Heart left ventricle (tissue), 16 donors: ENCODE measurements at regions not wholly inside any gene's neighbourhood (a gene's known extent, or its start where the extent isn't known, plus 50 kb on each side); places are given as distances from the start of the nearest gene placed in this dataset.
A peak's percentile ranks its signal among the peaks of the same experiment; 100 is the strongest.

ENCODE experiments used
- ATAC-seq, 4 donors: fragments of 200-7000 bp; cut with Tn5 transposase; one replicate each; pipeline ENCODE4 v1.9.1; 2020 to 2022; ENCODE audit warnings: moderate library complexity in 4 of 4, mild to moderate bottlenecking in 3 of 4, moderate number of reproducible peaks in 1 of 4
- DNase-seq, 5 donors: peaks; one replicate each; pipeline ENCODE4 v3.0.0-alpha.2; 2020
- H3K27ac ChIP-seq, 12 donors: fragments of 200-600 bp; sonication (generic) in 4 of 12; one replicate each; pipeline versions ENCODE4 v1.5.0 to v1.8.0; 2016 to 2022; ENCODE audit warnings: mild to moderate bottlenecking in 2 of 12
- H3K27me3 ChIP-seq, 9 donors: fragments of 200-600 bp; sonication (generic) in 2 of 9; one replicate each; pipeline versions ENCODE4 v1.5.1 to v1.8.0; 2016 to 2022; ENCODE audit warnings: mild to moderate bottlenecking in 3 of 9
- H3K36me3 ChIP-seq, 9 donors: fragments of 200-600 bp; sonication (generic) in 2 of 9; one replicate each; pipeline versions ENCODE4 v1.5.0 to v1.8.0; 2018 to 2022; ENCODE audit warnings: mild to moderate bottlenecking in 2 of 9
- H3K4me1 ChIP-seq, 12 donors: fragments of 200-600 bp; sonication (generic) in 4 of 12; one replicate each; pipeline versions ENCODE4 v1.5.0 to v1.8.0; 2016 to 2022; ENCODE audit warnings: mild to moderate bottlenecking in 3 of 12
- H3K4me3 ChIP-seq, 12 donors: fragments of 200-600 bp; sonication (generic) in 4 of 12; one replicate each; pipeline versions ENCODE4 v1.5.0 to v1.8.0; 2017 to 2022; ENCODE audit warnings: mild to moderate bottlenecking in 9 of 12, moderate library complexity in 4 of 12
- H3K9me3 ChIP-seq, 12 donors: fragments of 200-600 bp; sonication (generic) in 4 of 12; one replicate each; pipeline versions ENCODE4 v1.5.0 to v1.8.0; 2016 to 2022; ENCODE audit warnings: mild to moderate bottlenecking in 1 of 12
- POLR2A ChIP-seq, 2 donors: fragments of 450-650 bp; IDR thresholded peaks; one replicate each; pipeline ENCODE4 v1.6.1; 2017; ENCODE audit warnings: antibody characterized with exemption in 2 of 2, mild to moderate bottlenecking in 2 of 2, moderate library complexity in 2 of 2
- WGBS, 4 donors: extraction: QIAGEN DNeasy Blood & Tissue Kit in 2 of 4; methylation state at CpG; one replicate each; pipeline versions ENCODE4 v1.1.5 to v1.1.7; 2013 to 2018; 5-methylcytosine and 5-hydroxymethylcytosine counted together
- intact Hi-C, 10 donors: fragments of 100-400 bp; cut with DNase I; formaldehyde crosslinking; loops; one replicate each; pipeline versions ENCODE4 v1.11.1 to v1.14.2; 2022
- TF ChIP-seq, protein P1 (sequence below), 12 donors: fragments of 200-600 bp; sonication (generic) in 4 of 12; IDR thresholded peaks; one replicate each; pipeline versions ENCODE4 v1.5.0 to v1.8.0; 2018 to 2022; ENCODE audit warnings: antibody characterized with exemption in 12 of 12, mild to moderate bottlenecking in 5 of 12
- donor health status: ischemic (EF 13 %, LVEDD 7.1; RV severe dilation, severe dysfunction).
- donor health status: healthy with polysubstance abuse.
- donor health status: DM: no; HTN: yes; CAD: no.
- donor health status: DM: no; HTN: no; CAD: no.
- donor health status: ischemic (EF 25% LVEDD 6.9; RV normal size, moderate dysfunction).
- donor health status: ischemic (EF 25% LVEDD 5.7; RV mildly dilated, moderate dysfunction).
- donor health status: healthy.
- donor health status: DM: yes; HTN: yes; CAD: no.
- donor health status: ischemic (EF 35%, LVEDD 5.7; RV mildly dilated, moderate dysfunction).
- donor health status: nonischemic (EF 11% LVEDD 7.7; RV severe dilation, severe dysfunction).
- donor health status: DM: yes; HTN: yes; CAD: no.
- donor health status: PGD.
- donor health status: ischemic (EF 29% LVEDD 5.4; RV normal size, mild dysfunction).
- donor health status: nonischemic (EF 23%, LVEDD 6.1; RV moderate dilation, normal function).

DNA sequence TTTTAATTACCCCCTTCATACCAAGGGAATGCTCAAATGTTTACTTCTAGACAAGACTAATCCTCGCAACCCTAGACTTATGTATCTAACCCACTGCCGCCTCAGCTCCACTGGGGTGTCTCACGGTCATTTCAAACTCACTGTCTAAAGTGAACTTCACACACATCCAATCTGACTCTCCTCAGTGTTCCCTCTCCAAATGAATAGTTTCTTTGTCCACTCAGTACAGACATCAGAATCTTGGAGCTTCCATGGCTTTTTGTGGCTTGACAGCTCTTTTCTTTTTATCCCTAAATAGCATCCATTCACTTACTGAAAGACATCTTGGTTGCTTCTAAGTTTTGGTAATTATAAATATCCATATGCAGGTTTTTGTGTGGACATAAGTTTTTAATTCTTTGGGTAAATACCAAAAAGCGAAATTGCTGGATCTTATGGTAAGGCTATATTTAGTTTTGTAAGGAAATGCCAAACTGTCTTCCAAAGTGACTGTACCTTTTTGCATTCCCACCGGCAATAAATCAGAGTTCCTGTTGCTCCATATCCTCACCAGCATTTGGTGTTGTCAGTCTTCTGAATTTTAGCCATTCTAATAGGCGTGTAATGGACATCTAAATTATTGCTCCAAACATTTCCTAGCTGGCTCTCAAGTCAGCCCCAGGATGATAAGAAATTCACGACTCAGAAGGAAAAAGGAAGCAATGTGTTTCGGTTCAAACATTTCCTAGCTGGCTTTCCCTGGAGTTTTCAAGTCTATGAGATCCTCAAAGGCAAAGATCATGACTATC is 73.1 kb downstream of the DNAAF9 start:
- peaks cover 0 to 94% (median 71%) of the 10 kb centered on the region in 9 donors for H3K36me3 ChIP-seq

DNA sequence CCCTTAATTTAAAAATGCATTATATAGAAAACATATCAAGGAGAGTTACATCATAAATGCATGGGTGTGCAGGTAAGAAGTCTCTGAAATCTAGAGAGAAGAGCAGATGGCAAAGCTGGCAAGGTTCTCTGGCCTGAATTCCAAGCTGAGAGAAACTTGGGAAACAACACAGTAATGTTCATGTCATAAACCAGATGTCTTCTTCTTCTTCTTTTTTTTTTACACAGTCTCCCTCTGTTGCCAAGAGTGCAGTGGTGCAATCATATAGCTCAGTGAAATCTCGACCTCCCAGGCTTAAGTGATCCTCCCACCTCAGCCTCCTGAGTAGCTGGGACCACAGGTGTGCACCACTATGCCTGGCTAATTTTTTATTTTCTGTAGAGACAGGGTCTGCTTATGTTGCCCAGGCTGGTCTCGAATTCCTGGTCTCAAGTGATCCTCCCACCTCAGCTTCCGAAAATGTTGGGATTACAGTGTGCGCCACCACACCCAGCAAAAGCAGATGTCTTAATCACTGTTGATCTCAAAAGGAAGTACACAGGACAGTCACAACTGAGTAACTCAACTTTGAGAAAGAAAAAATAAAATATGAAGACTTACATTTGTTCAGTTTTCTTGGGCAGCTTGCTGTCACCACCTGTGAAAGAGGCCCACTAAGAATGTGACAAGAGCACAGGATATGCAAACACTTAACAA is 77.3 kb downstream of the DNAAF9 start:
- no peaks in the 10 kb centered on the region for H3K27me3 ChIP-seq
- H3K36me3 ChIP-seq, result peaks cover 0 to 93% (median 81%) of the 10 kb centered on the region in 9 donors
- H3K4me3 ChIP-seq, result no peak overlapping the region
- no peak for ATAC-seq
- no peak for DNase-seq
- peaks cover 0 to 19% (median 0%) of the 10 kb centered on the region in 12 donors for H3K4me1 ChIP-seq
- no peak for TF ChIP-seq POLR2A (IDR thresholded peaks at IDR 0.05)
- TF ChIP-seq, protein P1, sequence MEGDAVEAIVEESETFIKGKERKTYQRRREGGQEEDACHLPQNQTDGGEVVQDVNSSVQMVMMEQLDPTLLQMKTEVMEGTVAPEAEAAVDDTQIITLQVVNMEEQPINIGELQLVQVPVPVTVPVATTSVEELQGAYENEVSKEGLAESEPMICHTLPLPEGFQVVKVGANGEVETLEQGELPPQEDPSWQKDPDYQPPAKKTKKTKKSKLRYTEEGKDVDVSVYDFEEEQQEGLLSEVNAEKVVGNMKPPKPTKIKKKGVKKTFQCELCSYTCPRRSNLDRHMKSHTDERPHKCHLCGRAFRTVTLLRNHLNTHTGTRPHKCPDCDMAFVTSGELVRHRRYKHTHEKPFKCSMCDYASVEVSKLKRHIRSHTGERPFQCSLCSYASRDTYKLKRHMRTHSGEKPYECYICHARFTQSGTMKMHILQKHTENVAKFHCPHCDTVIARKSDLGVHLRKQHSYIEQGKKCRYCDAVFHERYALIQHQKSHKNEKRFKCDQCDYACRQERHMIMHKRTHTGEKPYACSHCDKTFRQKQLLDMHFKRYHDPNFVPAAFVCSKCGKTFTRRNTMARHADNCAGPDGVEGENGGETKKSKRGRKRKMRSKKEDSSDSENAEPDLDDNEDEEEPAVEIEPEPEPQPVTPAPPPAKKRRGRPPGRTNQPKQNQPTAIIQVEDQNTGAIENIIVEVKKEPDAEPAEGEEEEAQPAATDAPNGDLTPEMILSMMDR (IDR thresholded peaks at IDR 0.05), result peak in 2 of 12 donors; percentile 7 to 10
- intact Hi-C loops, result no loop called here
- no peaks in the 10 kb centered on the region for H3K9me3 ChIP-seq
- no peak overlapping the region for H3K27ac ChIP-seq
- 84 to 87% (median 85%) methylated on average over 4 of the region's 4 CpGs for WGBS, 4 donors

More for the DNA sequence above, 73.1 kb downstream of the DNAAF9 start:
- ATAC-seq (no peak), DNase-seq (no peak)
- intact Hi-C loops, result no loop called here
- no peak overlapping the region for H3K4me3 ChIP-seq
- H3K9me3 ChIP-seq, result no peaks in the 10 kb centered on the region
- H3K4me1 ChIP-seq, result peaks cover 0 to 3% (median 0%) of the 10 kb centered on the region in 12 donors
- TF ChIP-seq POLR2A (IDR thresholded peaks at IDR 0.05), result no peak
- TF ChIP-seq, protein P1 (IDR thresholded peaks at IDR 0.05), result no peak
- WGBS, 4 donors, result 82 to 92% (median 85%) methylated on average over 8 of the region's 8 CpGs
- no peaks in the 10 kb centered on the region for H3K27me3 ChIP-seq
- no peak overlapping the region for H3K27ac ChIP-seq

DNA sequence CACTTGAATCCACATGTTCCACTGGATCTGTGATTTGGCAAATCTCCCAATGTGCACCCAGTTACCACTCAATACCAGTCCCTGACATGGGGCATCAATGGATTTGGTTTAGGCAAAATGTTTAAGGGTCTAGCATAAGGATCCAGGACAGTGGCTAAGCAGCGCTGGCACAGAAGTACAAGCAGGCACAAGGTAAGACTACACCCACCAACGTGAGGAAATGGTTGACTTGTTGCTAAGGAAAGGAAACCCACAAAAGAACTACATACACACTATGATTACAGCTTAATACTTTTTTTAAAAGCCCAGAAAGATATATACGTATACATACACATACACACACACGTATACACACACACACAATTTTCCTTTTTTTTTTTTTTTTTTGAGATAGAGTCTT is 79.0 kb downstream of the DNAAF9 start:
- DNase-seq (no peak), ATAC-seq (no peak)
- Histone ChIP-seq H3K9me3 (no peaks in the 10 kb centered on the region), H3K4me3 (no peak overlapping the region), H3K36me3 (peaks cover 0 to 93% (median 88%) of the 10 kb centered on the region in 9 donors), H3K27ac (no peak overlapping the region), H3K27me3 (no peaks in the 10 kb centered on the region), H3K4me1 (peaks cover 0 to 19% (median 1%) of the 10 kb centered on the region in 12 donors)
- intact Hi-C loops, result loop anchor here in 1 of 10 donors (10.0 kb wide), 1 partner anchor 274 kb away; no protein-coding TSS in a partner anchor
- TF ChIP-seq, protein P1 (IDR thresholded peaks at IDR 0.05), result no peak
- TF ChIP-seq POLR2A (IDR thresholded peaks at IDR 0.05), result no peak
- WGBS, 4 donors, result 78 to 95% (median 93%) methylated on average over 4 of the region's 4 CpGs
